ENCODE measurements at regions not wholly inside any gene's neighbourhood (a gene's known extent, or its start where the extent isn't known, plus 50 kb on each side); places are given as distances from the start of the nearest gene placed in this dataset.

- Histone ChIP-seq H3K36me3 (ENCODE audit: low read depth) (no peaks in the 10 kb centered on the region), H3K4me1 (ENCODE audit: low read depth) (no peaks in the 10 kb centered on the region), H3K9me3 (no peaks in the 10 kb centered on the region), H3K4me3 (no peak overlapping the region)
- intact Hi-C loops (cut with DNase I, micrococcal nuclease): no loop called here
- TF ChIP-seq, protein P1, sequence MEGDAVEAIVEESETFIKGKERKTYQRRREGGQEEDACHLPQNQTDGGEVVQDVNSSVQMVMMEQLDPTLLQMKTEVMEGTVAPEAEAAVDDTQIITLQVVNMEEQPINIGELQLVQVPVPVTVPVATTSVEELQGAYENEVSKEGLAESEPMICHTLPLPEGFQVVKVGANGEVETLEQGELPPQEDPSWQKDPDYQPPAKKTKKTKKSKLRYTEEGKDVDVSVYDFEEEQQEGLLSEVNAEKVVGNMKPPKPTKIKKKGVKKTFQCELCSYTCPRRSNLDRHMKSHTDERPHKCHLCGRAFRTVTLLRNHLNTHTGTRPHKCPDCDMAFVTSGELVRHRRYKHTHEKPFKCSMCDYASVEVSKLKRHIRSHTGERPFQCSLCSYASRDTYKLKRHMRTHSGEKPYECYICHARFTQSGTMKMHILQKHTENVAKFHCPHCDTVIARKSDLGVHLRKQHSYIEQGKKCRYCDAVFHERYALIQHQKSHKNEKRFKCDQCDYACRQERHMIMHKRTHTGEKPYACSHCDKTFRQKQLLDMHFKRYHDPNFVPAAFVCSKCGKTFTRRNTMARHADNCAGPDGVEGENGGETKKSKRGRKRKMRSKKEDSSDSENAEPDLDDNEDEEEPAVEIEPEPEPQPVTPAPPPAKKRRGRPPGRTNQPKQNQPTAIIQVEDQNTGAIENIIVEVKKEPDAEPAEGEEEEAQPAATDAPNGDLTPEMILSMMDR (IDR thresholded peaks at IDR 0.05): no peak
- DNase-seq (no peak), ATAC-seq (no peak)
These were observed 89.4 kb upstream of the PALS2 start for GRCh38 chr7:24483804-24484203.

GRCh38 chr7:24492576-24492975, 80.7 kb upstream of the PALS2 start:
- H3K4me1 ChIP-seq (ENCODE audit: low read depth): no peaks in the 10 kb centered on the region
- no peak for ATAC-seq
- intact Hi-C loops (cut with DNase I, micrococcal nuclease): no loop called here

GRCh38 chr7:24494832-24495231, 78.4 kb upstream of the PALS2 start:
- H3K4me3 ChIP-seq: no peak overlapping the region
- TF ChIP-seq, protein P1 (IDR thresholded peaks at IDR 0.05): no peak
- no peaks in the 10 kb centered on the region for H3K36me3 ChIP-seq (ENCODE audit: low read depth)
- DNase-seq: no peak
- ATAC-seq: no peak
- intact Hi-C loops (cut with DNase I, micrococcal nuclease): no loop called here
- H3K4me1 ChIP-seq (ENCODE audit: low read depth): no peaks in the 10 kb centered on the region
- no peaks in the 10 kb centered on the region for H3K9me3 ChIP-seq

More at GRCh38 chr7:24492576-24492975, 80.7 kb upstream of the PALS2 start:
- DNase-seq: no peak
- H3K9me3 ChIP-seq: no peaks in the 10 kb centered on the region
- no peak overlapping the region for H3K4me3 ChIP-seq
- TF ChIP-seq, protein P1 (IDR thresholded peaks at IDR 0.05): no peak
- H3K36me3 ChIP-seq (ENCODE audit: low read depth): no peaks in the 10 kb centered on the region

GRCh38 chr7:24496036-24496435, 77.2 kb upstream of the PALS2 start:
- ATAC-seq (no peak), DNase-seq (no peak)
- H3K9me3 ChIP-seq: no peaks in the 10 kb centered on the region
- no peaks in the 10 kb centered on the region for H3K4me1 ChIP-seq (ENCODE audit: low read depth)
- no peak overlapping the region for H3K4me3 ChIP-seq
- intact Hi-C loops (cut with DNase I, micrococcal nuclease): no loop called here
- TF ChIP-seq, protein P1 (IDR thresholded peaks at IDR 0.05): no peak
- H3K36me3 ChIP-seq (ENCODE audit: low read depth): no peaks in the 10 kb centered on the region

DNA sequence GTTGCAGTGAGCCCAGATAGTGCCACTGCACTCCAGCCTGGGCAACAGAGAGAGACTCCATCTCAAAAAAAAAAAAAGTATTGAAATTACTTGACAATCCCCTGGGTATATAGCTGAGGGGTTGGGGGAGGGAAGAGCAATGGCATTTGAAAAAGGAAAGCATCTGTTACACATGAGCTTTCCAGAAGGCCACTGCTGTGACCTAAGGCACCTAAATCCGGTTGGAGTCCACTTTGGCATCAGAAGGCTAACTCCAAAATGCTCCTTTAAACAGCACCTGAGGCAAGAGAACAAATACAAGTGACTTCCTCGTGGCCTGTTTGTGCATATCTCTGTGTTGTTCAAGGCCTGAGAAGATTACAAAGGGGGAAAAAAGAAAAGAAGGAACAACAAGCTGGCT, 74.8 kb upstream of the PALS2 start:
- DNase-seq (no peak), ATAC-seq (no peak)
- TF ChIP-seq, protein P1 (IDR thresholded peaks at IDR 0.05): no peak
- intact Hi-C loops (cut with DNase I, micrococcal nuclease): no loop called here
- Histone ChIP-seq H3K9me3 (no peaks in the 10 kb centered on the region), H3K4me3 (no peak overlapping the region), H3K36me3 (ENCODE audit: low read depth) (no peaks in the 10 kb centered on the region), H3K4me1 (ENCODE audit: low read depth) (no peaks in the 10 kb centered on the region)

- Histone ChIP-seq H3K36me3 (ENCODE audit: low read depth) (no peaks in the 10 kb centered on the region), H3K4me1 (ENCODE audit: low read depth) (no peaks in the 10 kb centered on the region), H3K9me3 (no peaks in the 10 kb centered on the region), H3K4me3 (no peak overlapping the region)
- DNase-seq (no peak), ATAC-seq (no peak)
- TF ChIP-seq, protein P1 (IDR thresholded peaks at IDR 0.05): no peak
- intact Hi-C loops (cut with DNase I, micrococcal nuclease): no loop called here
These were observed 73.4 kb upstream of the PALS2 start for GRCh38 chr7:24499871-24500270.
